SU-DHL-6 (cell line): ENCODE measurements at regions not wholly inside any gene's neighbourhood (a gene's known extent, or its start where the extent isn't known, plus 50 kb on each side); places are given as distances from the start of the nearest gene placed in this dataset.

Experiments used
- EZH2phosphoT487 ChIP-seq: fragments of 200-600 bp; sonication (generic), shearing (Covaris generic); conservative IDR thresholded peaks from 2 replicates; pipeline ENCODE4 v1.6.1; 2018; ENCODE audit warnings: mild to moderate bottlenecking, antibody characterized with exemption, low read length, moderate library complexity, mixed read lengths
- TF ChIP-seq, protein P1 (sequence below): fragments of 200-600 bp; sonication (generic); IDR thresholded peaks from one replicate; pipeline ENCODE4 v1.5.1; 2017; ENCODE audit warnings: antibody characterized with exemption, mild to moderate bottlenecking, low read length, moderate library complexity; ENCODE audit not compliant: insufficient read depth, poor library complexity, severe bottlenecking

DNA sequence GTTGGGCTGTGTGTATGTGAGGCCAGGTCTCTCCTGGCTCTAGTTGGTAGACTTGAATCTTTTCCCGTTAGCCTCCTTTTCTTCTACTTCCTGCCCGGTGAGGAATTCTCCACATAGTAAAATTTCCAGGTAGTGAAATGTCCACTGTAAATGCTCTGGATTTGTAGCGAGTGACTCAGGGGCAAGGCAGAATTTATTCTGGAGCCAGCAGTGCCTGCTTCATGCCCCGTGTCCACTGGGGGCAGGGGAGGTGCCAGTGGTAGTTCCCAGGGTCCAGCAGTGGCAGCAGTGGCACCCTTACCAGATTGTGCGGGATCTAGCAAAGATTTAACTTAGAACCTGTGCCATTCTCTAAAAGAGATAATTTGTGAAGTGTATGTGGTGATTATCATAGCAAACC lies 74.5 kb upstream of the USP24 start:
- TF ChIP-seq, protein P1, sequence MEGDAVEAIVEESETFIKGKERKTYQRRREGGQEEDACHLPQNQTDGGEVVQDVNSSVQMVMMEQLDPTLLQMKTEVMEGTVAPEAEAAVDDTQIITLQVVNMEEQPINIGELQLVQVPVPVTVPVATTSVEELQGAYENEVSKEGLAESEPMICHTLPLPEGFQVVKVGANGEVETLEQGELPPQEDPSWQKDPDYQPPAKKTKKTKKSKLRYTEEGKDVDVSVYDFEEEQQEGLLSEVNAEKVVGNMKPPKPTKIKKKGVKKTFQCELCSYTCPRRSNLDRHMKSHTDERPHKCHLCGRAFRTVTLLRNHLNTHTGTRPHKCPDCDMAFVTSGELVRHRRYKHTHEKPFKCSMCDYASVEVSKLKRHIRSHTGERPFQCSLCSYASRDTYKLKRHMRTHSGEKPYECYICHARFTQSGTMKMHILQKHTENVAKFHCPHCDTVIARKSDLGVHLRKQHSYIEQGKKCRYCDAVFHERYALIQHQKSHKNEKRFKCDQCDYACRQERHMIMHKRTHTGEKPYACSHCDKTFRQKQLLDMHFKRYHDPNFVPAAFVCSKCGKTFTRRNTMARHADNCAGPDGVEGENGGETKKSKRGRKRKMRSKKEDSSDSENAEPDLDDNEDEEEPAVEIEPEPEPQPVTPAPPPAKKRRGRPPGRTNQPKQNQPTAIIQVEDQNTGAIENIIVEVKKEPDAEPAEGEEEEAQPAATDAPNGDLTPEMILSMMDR, result no peak
- TF ChIP-seq EZH2phosphoT487, result no peak
